Osteoblast (primary cell): ENCODE measurements at regions not wholly inside any gene's neighbourhood (a gene's known extent, or its start where the extent isn't known, plus 50 kb on each side); places are given as distances from the start of the nearest gene placed in this dataset.
"Not testable (repeated sequence)": the region's sequence is repeated elsewhere in the genome, so short reads cannot be mapped to it uniquely, and the experiment has no call there.

ENCODE experiments used
- DNase-seq: peaks from one replicate; pipeline ENCODE4 v3.0.0; 2011; ENCODE audit warnings: low spot score, mixed read lengths; ENCODE audit not compliant: insufficient read length; ENCODE audit errors: missing footprints
- H2AFZ ChIP-seq: 2 replicates; pipeline ENCODE4 v1.6.0; 2011; ENCODE audit warnings: mild to moderate bottlenecking, low read length
- H3K27ac ChIP-seq: 2 replicates; pipeline ENCODE4 v1.5.1; 2011; ENCODE audit warnings: mild to moderate bottlenecking, low read depth, low read length, moderate library complexity
- H3K27me3 ChIP-seq: 2 replicates; pipeline ENCODE4 v1.6.0; 2012; ENCODE audit warnings: mild to moderate bottlenecking, control low read depth, inconsistent platforms, low read length, moderate library complexity; ENCODE audit not compliant: insufficient read depth
- H3K36me3 ChIP-seq: 2 replicates; pipeline ENCODE4 v1.5.1; 2011; ENCODE audit warnings: mild to moderate bottlenecking, low read length, control low read depth, moderate library complexity; ENCODE audit not compliant: insufficient read depth
- H3K4me1 ChIP-seq: 2 replicates; pipeline ENCODE4 v1.5.1; 2011; ENCODE audit warnings: mild to moderate bottlenecking, low read length, control low read depth, moderate library complexity; ENCODE audit not compliant: insufficient read depth
- H3K4me2 ChIP-seq: 2 replicates; pipeline ENCODE4 v1.6.0; 2011; ENCODE audit warnings: mild to moderate bottlenecking, low read length; ENCODE audit not compliant: insufficient read depth
- H3K4me3 ChIP-seq: fragments of 200-600 bp; sonication (generic); 3 replicates; pipeline ENCODE4 v1.5.1; 2012; ENCODE audit warnings: mild to moderate bottlenecking, low read length, inconsistent platforms; ENCODE audit not compliant: insufficient read depth
- H3K79me2 ChIP-seq: 2 replicates; pipeline ENCODE4 v1.6.0; 2012; ENCODE audit warnings: mild to moderate bottlenecking, low read length, control low read depth, inconsistent platforms; ENCODE audit not compliant: insufficient read depth
- H3K9me3 ChIP-seq: 2 replicates; pipeline ENCODE4 v1.5.1; 2011; ENCODE audit warnings: low read depth, low read length, control low read depth
- H4K20me1 ChIP-seq: 2 replicates; pipeline ENCODE4 v1.6.0; 2012; ENCODE audit warnings: mild to moderate bottlenecking, low read length, control low read depth; ENCODE audit not compliant: insufficient read depth
- TF ChIP-seq, protein P1 (sequence below): IDR thresholded peaks from 2 replicates; pipeline ENCODE4 v1.5.1; 2011; ENCODE audit warnings: mild to moderate bottlenecking, low read depth, low read length, moderate library complexity; ENCODE audit errors: extremely low read depth

GRCh38 chr6:115594891-115595290, 465.8 kb downstream of the FRK start:
- Histone ChIP-seq H3K27ac (no peak overlapping the region), H3K79me2 (no peaks in the 10 kb centered on the region), H3K4me3 (no peak overlapping the region), H2AFZ (no peak overlapping the region), H3K4me1 (no peaks in the 10 kb centered on the region), H3K27me3 (no peaks in the 10 kb centered on the region), H3K4me2 (no peak overlapping the region), H3K36me3 (no peaks in the 10 kb centered on the region), H4K20me1 (no peaks in the 10 kb centered on the region), H3K9me3 (no peaks in the 10 kb centered on the region)
- TF ChIP-seq, protein P1, sequence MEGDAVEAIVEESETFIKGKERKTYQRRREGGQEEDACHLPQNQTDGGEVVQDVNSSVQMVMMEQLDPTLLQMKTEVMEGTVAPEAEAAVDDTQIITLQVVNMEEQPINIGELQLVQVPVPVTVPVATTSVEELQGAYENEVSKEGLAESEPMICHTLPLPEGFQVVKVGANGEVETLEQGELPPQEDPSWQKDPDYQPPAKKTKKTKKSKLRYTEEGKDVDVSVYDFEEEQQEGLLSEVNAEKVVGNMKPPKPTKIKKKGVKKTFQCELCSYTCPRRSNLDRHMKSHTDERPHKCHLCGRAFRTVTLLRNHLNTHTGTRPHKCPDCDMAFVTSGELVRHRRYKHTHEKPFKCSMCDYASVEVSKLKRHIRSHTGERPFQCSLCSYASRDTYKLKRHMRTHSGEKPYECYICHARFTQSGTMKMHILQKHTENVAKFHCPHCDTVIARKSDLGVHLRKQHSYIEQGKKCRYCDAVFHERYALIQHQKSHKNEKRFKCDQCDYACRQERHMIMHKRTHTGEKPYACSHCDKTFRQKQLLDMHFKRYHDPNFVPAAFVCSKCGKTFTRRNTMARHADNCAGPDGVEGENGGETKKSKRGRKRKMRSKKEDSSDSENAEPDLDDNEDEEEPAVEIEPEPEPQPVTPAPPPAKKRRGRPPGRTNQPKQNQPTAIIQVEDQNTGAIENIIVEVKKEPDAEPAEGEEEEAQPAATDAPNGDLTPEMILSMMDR, result no peak
- DNase-seq, result no peak

DNA sequence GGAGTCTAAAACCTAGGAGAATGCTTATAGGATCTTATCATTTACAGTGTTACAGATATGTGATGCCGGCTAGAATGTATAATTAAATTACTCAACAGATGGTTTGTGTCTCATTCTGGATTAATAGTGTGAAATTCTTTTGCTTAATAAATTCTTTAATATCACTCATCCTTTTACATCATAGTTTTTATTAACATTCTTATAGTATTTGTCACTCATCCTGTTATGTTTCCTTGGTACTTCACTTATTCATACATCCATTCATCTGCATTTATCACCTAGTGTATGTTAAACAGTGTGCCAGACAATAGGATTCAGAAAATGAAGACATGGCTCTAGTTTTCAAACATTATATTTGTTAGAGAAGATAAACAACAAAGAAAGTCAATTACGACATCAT, 468.7 kb downstream of the FRK start:
- Histone ChIP-seq H3K79me2 (no peaks in the 10 kb centered on the region), H3K4me3 (no peak overlapping the region), H3K4me1 (no peaks in the 10 kb centered on the region), H3K27ac (no peak overlapping the region), H3K36me3 (no peaks in the 10 kb centered on the region), H2AFZ (no peak overlapping the region), H3K27me3 (no peaks in the 10 kb centered on the region), H3K4me2 (no peak overlapping the region), H3K9me3 (no peaks in the 10 kb centered on the region), H4K20me1 (no peaks in the 10 kb centered on the region)
- TF ChIP-seq, protein P1, result no peak
- no peak for DNase-seq

GRCh38 chr6:115589072-115589471, 471.6 kb downstream of the FRK start:
- H3K4me2 ChIP-seq, H2AFZ ChIP-seq, H3K4me3 ChIP-seq, H3K9me3 ChIP-seq, H3K79me2 ChIP-seq, DNase-seq, H3K27ac ChIP-seq, H3K4me1 ChIP-seq, H3K36me3 ChIP-seq, H3K27me3 ChIP-seq, H4K20me1 ChIP-seq: not testable (repeated sequence)

DNA sequence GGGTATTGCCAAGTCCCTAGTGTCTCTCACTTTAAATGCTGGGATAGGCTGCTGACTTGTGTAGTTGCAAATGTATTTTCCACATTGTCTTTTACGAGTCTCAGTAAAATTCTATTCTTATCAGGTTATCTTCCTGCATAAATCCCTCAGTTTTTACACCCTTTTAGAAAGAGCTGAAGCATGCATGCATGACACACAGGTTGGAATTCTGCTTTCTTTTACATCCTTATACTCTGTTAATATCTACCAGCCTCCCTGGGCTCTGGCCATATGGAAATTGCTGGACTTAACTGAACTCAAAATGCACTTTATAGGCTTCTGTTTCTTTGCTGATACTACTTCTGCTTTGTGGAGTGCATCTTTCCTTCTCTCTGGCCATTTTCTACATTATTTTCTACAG, 477.4 kb downstream of the FRK start:
- no peaks in the 10 kb centered on the region for H3K9me3 ChIP-seq
- no peak overlapping the region for H2AFZ ChIP-seq
- no peaks in the 10 kb centered on the region for H3K79me2 ChIP-seq
- TF ChIP-seq, protein P1, result no peak
- no peaks in the 10 kb centered on the region for H3K4me1 ChIP-seq
- no peaks in the 10 kb centered on the region for H3K27me3 ChIP-seq
- no peak for DNase-seq
- H3K27ac ChIP-seq, result no peak overlapping the region
- no peak overlapping the region for H3K4me2 ChIP-seq
- no peaks in the 10 kb centered on the region for H3K36me3 ChIP-seq
- H3K4me3 ChIP-seq, result no peak overlapping the region
- no peaks in the 10 kb centered on the region for H4K20me1 ChIP-seq

- TF ChIP-seq, protein P1, result no peak
- Histone ChIP-seq H3K27ac (no peak overlapping the region), H3K4me2 (no peak overlapping the region), H3K27me3 (no peaks in the 10 kb centered on the region), H3K79me2 (no peaks in the 10 kb centered on the region), H3K4me3 (no peak overlapping the region), H2AFZ (no peak overlapping the region), H3K36me3 (no peaks in the 10 kb centered on the region), H4K20me1 (no peaks in the 10 kb centered on the region), H3K9me3 (no peaks in the 10 kb centered on the region), H3K4me1 (no peaks in the 10 kb centered on the region)
- DNase-seq, result no peak
These were observed 478.3 kb downstream of the FRK start for GRCh38 chr6:115582386-115582785.

GRCh38 chr6:115579565-115579964, 481.1 kb downstream of the FRK start:
- not testable (repeated sequence) for H4K20me1 ChIP-seq, H3K4me3 ChIP-seq, H3K27me3 ChIP-seq, H2AFZ ChIP-seq, DNase-seq, H3K27ac ChIP-seq, H3K36me3 ChIP-seq, H3K4me2 ChIP-seq, H3K79me2 ChIP-seq, H3K4me1 ChIP-seq, H3K9me3 ChIP-seq
